ENCODE measurements at regions not wholly inside any gene's neighbourhood (a gene's known extent, or its start where the extent isn't known, plus 50 kb on each side); places are given as distances from the start of the nearest gene placed in this dataset.
"Not testable (repeated sequence)": the region's sequence is repeated elsewhere in the genome, so short reads cannot be mapped to it uniquely, and the experiment has no call there.

DNA sequence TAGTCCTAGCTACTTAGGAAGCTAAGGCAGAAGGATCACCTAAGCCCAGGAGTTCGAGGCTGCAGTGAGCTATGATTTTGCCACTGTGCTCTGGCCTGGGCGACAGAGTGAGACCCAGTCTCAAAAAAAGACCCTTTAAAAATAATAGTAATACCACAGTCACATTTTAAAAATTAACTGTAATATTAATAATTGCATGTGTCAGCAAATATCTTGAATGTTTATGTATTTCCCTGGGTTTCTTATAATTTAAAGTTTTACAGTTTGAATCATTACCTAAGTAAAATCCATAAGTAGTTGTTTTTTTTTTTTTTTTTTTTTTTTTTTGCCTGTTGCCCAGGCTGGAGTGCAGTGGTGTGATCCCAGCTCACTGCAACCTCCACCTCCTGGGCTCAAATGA, 69.2 kb downstream of the LYZL2 start:
- no peak for DNase-seq

DNA sequence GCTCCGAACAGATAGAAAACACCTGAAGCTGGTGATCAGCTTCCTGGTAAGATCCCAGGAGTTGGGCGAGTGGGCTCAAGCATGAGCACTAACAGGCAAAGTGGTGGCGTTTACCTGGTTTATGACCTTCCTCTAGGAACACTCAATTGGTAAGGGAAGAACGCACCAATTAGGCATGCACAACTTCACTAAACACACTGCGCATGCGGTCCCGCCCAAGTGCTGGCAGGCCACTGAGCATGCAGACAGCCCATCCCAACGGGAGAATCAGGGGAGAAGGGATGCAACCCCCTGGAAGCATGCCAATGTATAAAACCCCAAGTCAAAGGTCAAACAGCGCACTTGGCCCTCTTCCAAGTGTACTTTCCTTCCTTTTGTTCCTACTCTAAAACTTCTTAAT, 70.4 kb downstream of the LYZL2 start:
- DNase-seq: no peak

DNA sequence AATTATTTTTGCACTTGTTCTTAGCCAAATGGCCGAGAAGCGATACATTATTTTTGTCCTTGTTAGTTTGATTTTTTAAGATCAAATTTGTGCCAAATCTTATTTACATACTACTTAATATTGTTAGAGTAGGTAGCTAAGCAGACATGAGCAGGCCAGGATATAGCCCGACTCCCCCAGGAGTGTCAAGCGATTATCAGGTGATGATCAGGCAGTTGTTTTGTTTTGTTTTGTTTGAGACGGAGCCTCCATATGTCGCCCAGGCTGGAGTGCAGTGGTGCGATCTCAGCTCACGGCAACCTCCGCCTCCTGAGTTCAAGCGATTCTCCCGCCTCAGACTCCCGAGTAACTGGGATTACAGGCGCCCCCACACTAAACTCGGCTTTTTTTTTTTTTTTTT, 71.1 kb downstream of the LYZL2 start:
- no peak for DNase-seq

DNA sequence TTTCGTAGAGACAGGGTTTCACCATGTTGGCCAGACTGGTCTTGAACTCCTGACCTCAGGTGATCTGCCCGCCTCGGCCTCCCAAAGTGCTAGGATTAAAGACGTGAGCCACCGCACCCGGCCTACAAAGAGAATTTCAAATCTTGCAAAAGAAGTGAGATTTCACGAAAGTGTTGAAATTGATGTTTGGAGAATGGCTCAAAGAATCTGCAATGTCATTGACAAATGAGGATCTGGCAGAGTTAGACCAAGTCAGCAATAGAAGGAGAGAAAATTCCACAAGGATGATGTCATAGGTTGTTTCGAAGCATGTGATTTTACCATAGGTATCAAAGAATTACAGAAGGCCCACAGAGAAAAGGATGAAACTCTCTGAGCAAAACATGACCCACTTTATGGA, 71.7 kb downstream of the LYZL2 start:
- DNase-seq: peak; percentile 81 to 95 (median 94)

DNA sequence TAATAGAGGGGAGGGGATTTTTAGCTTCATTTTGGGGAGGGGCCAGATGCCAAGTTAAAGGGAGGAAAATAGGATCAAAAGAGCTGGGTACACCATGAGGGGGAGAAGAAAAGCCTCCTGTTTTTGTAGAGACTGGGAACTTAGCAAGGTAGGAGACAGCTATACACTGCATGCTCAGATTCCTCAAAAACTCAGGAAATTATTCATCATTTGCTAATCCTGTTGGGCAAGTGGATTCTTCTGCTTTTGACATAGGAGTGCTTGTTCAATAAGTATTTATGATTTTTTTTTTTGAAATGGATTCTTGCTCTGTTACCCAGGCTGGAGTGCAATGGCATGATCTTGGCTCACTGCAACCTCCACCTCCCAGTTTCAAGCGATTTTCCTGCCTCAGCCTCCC, 73.4 kb downstream of the LYZL2 start:
- DNase-seq: peak; percentile 62 to 88 (median 86)

DNA sequence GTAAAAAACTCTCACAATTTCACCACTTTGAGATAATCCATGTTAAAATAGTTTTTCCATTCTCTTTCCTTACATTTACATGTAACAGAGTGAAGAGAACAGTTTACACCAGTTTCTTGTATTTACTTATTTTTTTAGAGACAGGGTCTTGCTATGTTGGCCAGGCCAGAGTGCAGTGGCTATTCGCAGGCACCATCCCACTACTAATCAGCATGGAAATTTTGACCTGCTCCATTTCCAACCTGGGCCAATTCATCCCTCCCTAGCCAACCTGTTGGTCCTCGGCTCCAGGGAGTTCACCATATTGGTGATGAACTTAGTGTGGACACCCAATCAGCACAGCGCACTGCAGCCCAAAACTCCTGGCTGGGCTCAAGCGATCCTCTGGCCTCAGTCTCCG, 74.1 kb downstream of the LYZL2 start:
- no peak for DNase-seq

DNA sequence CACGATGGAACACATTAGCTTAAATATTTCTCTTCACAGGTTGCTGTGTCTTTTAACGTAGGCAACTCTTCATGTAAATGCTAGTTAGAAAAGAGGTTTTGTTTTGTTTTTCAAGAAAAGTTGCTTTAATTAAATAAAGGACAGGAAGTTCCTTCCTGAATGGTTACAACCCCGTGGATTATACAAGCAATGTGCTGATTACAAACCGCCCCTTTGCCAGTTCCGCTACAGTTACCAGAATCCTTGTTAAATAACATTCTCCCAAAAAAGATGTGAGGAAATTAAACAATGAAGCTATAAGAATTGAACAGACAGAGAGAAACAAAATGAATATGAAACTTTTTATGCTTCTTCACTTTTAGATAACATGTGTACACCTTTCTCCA, 75.1 kb downstream of the LYZL2 start:
- DNase-seq: peak in 1 of 3 donors; percentile 58

DNA sequence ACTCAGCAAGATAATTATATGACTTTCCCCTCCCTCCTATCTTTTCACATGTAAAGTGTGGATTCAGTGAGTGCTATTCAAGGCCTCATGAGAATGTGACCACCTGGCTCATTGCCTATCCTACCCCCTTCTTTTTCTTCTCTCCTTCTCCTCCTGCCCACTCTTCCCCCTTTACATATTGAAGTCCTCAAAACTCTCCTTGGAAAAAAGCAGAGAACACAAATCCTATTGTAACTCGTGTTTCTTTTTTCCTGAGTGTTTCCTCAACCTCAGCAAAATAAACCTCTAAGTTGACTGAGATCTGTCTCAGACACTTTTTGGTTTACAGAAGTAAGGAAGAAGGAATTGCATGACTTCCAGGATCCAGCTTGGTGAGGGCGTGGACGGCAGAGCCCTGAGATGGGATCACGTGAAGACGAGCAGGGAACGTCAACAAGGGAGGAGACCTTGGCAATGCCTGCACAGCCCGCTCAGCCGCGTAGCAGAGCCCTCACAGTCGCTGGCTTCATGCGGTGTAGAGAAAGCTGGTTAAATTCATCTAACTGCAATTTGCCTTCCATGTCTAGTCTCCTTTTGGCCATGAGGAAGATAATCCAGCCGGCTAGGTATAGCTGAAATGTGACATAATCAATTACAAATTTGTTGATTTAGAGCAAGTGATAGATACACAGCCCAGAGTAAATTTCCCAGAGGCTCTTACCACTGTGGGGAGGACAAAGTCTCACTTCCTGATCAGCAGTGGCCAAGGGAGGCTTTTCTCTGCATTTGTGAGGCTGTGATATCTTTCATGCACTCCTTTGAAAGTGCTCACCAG, 75.7 kb downstream of the LYZL2 start:
- DNase-seq: peak; percentile 63 to 84 (median 72)

DNA sequence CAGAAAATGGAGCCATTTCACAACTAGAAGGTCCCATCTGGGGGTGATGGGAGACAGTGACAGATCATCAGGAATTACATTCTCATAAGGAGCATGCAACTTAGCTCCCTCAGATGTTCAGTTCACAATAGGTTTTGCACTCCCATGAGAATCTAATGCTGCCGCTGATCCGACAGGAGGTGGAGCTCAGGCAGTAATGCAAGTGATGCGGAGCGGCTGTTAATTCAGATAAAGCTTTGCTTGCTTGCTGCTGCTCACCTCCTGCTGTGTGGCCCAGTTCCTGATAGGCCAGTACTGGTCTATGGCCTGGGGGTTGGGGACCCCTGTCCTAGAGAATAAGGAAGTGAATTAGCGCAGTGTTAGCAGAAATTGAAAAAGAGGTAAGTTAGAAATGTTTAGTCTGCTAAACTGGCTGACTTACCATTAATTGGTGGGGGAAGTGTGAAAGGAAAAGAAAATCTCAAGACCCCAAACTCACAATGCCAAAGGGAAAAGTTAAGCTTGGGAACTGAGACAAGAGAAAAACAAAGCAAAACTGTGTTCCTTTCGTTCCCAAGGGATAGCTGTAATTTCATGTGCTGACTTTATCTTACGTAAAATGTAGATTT, 76.4 kb downstream of the LYZL2 start:
- no peak for DNase-seq

DNA sequence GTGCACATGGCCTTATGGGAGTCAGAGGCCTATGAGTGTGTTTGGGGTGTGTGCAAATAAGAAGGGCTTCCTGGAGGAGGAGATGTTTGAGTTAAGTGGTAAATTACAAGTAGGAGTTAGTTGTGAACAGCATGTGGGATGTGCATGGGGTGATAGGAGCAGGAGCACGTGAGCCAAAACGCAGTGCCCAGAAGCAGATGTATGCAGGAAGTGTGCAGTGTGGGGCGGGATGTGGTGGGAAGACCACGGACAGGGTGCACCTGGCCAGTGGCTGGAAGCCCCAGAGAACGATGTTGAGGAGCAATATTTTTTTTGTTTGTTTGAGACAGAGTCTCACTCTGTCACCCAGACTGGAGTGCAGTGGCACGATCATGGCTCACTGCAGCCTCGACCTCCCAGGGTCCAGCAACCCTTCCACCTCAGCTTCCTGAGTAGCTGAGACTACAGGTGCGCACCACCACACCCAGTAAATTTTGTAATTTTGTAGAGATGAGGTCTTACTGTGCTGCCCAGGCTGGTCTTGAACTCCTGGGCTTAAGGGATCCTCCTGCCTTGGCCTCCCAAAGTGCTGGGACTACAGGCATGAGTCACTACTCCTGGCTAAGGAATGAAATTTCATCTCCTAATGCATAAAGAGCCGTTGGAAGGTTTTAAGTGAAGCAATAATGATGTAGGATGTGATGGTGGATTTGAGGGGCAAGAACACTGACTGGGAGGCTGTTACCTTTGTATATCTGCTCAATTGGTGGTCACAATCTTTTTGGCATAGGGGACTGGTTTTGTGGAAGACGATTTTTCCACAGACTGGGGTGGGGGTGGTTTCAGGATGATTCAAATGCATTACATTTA, 78.4 kb downstream of the LYZL2 start:
- DNase-seq: no peak

DNA sequence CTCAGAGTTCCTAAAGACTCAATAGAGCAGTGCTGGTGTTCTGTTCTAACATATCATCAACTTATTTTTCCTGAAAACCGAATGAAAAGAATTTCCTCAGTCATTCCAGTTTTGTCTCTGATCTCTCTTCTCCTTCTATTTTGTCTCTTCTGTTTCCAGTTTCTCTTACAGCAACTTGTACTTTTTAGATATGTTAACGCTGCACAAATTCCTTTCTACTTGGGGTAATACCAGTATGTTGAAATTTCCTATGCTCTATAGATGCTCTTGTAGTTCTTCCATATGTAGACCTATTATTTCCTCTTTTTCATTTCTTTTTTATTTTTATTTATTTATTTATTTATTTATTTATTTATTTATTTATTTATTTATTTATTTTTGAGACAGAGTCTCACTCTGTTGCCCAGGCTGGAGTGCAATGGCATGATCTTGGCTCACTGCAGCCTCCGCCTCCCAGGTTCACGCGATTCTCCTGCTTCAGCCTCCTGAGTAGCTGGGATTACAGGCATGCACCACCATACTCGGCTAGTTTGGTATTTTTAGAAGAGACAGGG, 80.3 kb downstream of the LYZL2 start:
- peak; percentile 54 to 93 (median 89) for DNase-seq

DNA sequence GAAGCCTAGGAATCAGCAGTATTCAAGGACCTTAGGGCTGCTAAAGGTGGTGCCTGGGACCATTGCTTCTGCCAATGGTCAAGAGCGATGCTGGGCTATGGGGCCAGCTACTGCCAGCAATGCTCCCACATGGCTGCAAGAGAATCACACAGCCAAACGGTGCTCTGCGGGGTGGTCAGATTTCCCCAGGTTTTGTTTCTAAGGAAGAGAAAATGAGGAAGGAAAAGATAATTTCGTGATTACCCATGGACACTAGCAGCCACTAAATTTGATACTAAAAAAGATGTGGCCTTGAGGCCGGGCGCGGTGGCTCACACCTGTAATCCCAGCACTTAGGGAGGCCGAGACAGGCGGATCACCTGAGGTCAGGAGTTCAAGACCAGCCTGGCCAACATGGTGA, 83.0 kb downstream of the LYZL2 start:
- DNase-seq: peak in 1 of 3 donors; percentile 38

DNA sequence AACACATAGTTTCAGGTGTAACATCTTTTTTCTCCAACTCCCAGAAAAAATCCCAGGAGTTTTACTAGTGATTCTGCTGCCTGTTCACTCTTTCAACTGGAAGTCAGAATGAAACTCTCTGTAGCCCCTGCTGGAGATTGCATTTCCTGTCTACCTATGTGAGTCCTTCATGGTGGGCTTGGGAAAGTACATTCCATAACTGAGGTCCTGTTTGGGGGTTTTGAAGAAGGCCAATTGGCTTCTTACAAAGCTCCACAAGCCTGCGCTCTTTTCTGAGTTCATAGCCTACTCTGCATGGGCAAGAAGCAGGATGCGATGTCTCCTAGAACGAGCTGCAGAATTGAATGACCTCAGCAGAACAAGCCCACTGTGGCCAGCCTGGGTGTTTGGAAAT, 86.7 kb downstream of the LYZL2 start:
- peak; percentile 51 to 61 (median 58) for DNase-seq

DNA sequence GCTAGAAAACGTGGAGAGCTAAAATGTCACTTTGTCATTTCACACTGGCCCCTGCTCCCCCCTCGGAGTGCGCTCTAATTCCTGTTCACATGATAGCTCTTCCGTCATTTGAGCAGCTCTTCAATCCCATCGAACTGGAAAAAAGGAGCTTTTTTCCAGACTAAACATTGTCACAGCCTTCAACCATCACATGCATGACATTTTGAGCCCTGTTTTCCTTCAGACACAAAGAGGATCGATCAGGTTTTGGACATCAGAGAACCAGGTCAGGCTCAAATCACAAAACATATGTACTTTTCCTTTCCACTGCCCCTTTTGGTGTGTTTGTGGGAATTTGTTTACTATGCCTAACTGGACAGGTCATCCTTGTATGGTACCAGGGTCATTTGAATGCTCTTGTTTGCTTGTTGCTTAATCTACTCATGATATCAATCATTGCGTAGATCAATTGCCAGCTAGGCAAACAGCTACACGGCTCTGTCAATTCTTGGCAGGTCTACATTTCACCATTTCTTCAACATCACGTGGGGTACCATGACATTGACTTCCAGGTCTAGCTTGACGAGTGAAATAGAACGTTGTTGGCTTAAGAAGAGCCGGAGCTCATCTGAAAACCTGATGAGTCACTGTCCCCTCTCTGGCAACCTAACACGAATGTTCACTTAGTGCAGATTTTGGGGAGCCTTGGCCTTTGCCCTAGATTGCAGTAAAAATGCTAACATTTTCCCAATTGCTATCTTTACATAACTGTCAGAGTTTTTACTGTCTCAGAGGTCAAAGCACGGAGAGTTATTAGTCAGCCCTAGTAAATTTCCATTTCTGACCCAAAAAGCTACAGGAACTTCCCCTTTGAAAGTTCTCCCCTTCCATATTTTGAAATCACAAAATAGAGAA, 87.3 kb downstream of the LYZL2 start:
- peak; percentile 82 to 94 (median 94) for DNase-seq

DNA sequence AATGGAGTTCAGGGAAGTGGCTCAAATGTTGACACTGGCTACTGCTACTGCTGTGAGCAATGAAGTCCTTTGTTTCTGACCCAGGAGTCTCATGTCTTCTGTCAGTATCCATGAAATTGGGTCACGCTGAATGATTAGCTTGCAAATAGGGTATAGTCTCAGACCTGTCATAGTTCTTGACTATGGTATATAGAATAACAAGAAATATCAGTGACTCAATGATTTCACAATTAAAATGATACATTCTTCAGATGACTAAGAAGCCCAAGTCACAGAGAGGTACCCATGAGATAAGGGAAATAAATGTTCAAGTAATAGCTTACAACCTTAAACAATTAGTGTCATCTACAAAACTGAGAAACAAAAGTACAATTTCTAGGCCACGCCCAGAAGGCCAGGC, 89.3 kb downstream of the LYZL2 start:
- peak; percentile 69 to 95 (median 92) for DNase-seq

DNA sequence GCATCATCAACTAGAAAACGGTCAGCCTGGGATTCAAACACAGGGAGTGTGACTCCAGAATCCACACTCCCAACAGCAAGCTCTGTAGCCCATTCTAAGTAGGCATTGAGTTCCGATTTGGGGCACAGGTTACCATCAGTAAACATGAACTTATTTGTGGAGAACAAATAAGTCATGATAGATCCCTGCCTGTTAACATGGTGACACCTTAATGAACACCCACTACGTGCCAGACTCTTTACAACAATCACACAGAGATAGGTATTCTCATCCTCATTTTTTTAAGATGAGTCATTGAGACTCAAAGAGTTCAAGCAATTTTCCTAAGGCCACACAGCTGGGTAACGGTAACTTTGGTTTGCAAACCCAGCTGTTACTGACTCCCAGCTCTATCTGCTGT, 91.5 kb downstream of the LYZL2 start:
- no peak for DNase-seq

DNA sequence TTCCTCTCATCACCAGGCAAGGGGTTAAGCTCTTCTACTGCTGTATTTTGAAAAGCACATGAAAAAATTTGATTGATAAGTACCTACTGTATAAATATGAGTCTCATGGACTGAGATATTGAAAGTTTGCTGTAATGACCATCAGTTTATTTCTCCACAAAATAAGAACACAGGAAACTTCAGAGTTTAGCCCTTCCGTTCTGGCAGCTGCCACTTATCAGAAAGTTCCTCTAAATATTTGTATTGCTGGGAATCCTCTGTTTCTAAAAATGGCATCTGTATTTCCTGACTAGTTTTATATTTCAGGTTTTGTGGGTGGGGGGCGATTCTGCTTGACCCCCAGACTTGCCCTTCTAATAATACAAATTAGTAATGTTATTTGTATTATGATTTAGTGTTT, 92.0 kb downstream of the LYZL2 start:
- DNase-seq: peak in 1 of 3 donors; percentile 38

DNA sequence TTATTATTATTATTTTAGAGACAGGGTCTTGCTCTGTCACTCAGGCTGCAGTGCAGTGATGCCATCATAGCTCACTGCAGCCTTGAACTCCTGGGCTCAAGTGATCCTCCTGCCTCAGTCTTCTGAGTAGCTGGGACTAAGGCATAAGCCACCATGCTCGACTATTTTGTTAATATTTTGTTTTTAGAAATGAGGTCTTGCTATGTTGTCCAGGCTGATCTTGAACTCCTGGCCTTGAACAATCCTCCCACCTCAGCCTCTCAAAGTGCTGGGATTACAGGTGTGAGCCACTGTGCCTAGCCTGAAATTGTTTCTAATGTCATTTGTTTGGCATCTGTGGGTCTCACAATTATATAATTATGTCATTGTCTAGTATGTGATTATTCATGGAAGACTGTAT, 92.4 kb downstream of the LYZL2 start:
- not testable (repeated sequence) for DNase-seq

DNA sequence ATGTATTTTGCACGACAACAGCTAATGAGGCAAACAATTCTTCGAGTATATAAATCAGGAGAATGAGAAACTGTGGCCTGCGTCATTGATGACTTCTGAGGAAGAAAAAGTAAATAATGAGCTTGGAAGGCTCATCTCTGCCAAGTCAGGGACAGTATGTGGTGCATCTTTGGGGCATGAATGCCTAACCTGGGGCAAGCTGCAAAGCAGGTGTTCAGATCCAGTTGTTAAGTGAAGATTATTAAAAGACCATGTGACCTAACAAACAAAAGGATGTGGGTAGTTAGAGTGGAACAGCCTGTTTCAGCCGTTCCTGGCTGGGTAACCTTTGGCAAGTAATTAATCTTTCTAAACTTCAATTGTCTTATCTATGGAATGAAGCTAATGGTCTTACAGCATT, 93.0 kb downstream of the LYZL2 start:
- DNase-seq: no peak

DNA sequence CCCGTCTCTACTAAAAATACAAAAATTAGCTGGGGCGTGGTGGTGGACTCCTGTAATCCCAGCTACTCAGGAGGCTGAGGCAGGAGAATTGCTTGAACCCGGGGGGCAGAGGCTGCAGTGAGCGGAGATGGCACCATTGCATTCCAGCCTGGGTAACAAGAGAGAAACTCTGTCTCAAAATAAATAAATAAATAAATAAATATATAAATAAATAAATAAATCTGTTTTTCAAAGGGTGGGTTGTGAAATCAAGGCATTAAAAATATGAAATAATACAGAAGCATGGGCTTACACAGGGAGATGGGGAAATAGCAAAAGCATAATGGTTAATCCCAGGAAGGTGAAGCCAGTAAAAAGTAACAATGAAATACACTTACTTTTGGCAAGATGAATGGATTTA, 93.9 kb downstream of the LYZL2 start:
- no peak for DNase-seq

DNA sequence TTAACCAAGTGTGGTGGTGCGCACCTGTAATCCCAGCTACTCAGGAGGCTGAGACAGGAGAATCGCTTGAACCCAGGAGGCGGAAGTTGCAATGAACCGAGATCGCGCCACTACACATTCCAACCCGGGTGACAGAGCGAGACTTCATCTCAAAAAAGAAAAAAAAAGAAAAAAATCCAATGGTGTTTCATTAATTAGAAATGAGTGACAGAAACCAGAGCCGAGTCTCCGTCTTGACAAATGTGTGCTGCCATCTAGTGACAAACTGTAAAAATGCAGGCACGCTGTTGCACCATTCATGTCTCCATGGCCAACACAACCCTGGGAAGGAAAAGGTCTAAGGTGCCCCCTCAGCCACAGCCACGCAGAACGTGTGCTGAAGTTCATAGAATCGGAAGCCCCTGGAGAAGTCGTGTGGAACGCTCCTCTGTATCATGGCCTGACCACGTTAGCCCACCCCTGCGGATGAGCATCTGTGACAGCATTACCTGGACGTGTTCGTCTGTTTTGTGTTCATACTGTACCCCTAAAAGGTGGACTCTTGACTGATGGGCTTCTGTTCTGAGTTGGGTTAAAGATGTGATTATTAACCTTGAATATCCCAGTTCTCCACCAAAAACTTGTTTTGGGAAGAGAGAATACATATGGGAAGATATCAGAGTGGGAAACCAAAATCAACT, 94.9 kb downstream of the LYZL2 start:
- peak; percentile 86 to 96 (median 93) for DNase-seq

Measured in suppressor macrophage treated with lipopolysaccharide for 1 hour (primary cell).